IPS-20b (cell line): ENCODE measurements at regions not wholly inside any gene's neighbourhood (a gene's known extent, or its start where the extent isn't known, plus 50 kb on each side); places are given as distances from the start of the nearest gene placed in this dataset.
"Not testable (repeated sequence)": the region's sequence is repeated elsewhere in the genome, so short reads cannot be mapped to it uniquely, and the experiment has no call there.

Experiments
- H3K27ac ChIP-seq: one replicate; pipeline ENCODE4 v1.5.1; 2013; ENCODE audit warnings: low read length
- H3K27me3 ChIP-seq: 2 replicates; pipeline ENCODE4 v1.6.1; 2013; ENCODE audit warnings: mild to moderate bottlenecking, low read length, inconsistent platforms; ENCODE audit not compliant: insufficient read depth
- H3K36me3 ChIP-seq: 2 replicates; pipeline ENCODE4 v1.6.1; 2013; ENCODE audit warnings: low read depth, mild to moderate bottlenecking, inconsistent platforms, low read length, moderate library complexity; ENCODE audit not compliant: insufficient read depth
- H3K4me1 ChIP-seq: 2 replicates; pipeline ENCODE4 v1.6.1; 2013; ENCODE audit warnings: mild to moderate bottlenecking, control low read depth, inconsistent platforms, low read length, moderate library complexity; ENCODE audit not compliant: insufficient read depth
- H3K4me3 ChIP-seq: 2 replicates; pipeline ENCODE4 v1.5.1; 2013; ENCODE audit warnings: mild to moderate bottlenecking, low read length, inconsistent platforms
- H3K9ac ChIP-seq: 2 replicates; pipeline ENCODE4 v1.6.1; 2013; ENCODE audit warnings: low read depth, mild to moderate bottlenecking, inconsistent platforms, low read length, moderate library complexity
- H3K9me3 ChIP-seq: 2 replicates; pipeline ENCODE4 v1.6.1; 2013; ENCODE audit warnings: mild to moderate bottlenecking, low read depth, low read length, inconsistent platforms; ENCODE audit not compliant: insufficient read depth

DNA sequence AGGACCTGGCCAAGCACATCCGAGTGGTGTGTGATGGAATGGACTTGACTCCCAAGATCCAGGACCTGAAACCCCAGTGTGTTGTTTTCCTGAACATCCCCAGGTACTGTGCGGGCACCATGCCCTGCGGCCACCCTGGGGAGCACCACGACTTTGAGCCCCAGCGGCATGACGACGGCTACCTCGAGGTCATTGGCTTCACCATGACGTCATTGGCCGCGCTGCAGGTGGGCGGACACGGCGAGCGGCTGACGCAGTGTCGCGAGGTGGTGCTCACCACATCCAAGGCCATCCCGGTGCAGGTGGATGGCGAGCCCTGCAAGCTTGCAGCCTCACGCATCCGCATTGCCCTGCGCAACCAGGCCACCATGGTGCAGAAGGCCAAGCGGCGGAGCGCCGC is 90.2 kb downstream of the LACC1 start:
- H3K27ac ChIP-seq, H3K4me1 ChIP-seq, H3K9ac ChIP-seq, H3K27me3 ChIP-seq, H3K9me3 ChIP-seq, H3K4me3 ChIP-seq, H3K36me3 ChIP-seq: not testable (repeated sequence)

DNA sequence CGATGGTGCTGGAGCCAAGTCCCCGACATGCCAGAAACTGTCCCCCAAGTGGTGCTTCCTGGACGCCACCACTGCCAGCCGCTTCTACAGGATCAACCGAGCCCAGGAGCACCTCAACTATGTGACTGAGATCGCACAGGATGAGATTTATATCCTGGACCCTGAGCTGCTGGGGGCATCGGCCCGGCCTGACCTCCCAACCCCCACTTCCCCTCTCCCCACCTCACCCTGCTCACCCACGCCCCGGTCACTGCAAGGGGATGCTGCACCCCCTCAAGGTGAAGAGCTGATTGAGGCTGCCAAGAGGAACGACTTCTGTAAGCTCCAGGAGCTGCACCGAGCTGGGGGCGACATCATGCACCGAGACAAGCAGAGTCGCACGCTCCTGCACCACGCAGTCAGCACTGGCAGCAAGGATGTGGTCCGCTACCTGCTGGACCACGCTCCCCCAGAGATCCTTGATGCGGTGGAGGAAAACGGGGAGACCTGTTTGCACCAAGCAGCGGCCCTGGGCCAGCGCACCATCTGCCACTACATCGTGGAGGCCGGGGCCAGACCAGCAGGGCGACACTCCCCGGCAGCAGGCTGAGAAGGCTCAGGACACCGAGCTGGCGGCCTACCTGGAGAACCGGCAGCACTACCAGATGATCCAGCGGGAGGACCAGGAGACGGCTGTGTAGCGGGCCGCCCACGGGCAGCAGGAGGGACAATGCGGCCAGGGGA is 91.0 kb downstream of the LACC1 start:
- not testable (repeated sequence) for H3K36me3 ChIP-seq, H3K27ac ChIP-seq, H3K9ac ChIP-seq, H3K4me3 ChIP-seq, H3K9me3 ChIP-seq, H3K27me3 ChIP-seq, H3K4me1 ChIP-seq

- H3K27me3 ChIP-seq, H3K4me1 ChIP-seq, H3K9ac ChIP-seq, H3K36me3 ChIP-seq, H3K4me3 ChIP-seq, H3K9me3 ChIP-seq, H3K27ac ChIP-seq: not testable (repeated sequence)
Measured at GRCh38 chr13:43971324-43971723, 91.6 kb downstream of the LACC1 start.

DNA sequence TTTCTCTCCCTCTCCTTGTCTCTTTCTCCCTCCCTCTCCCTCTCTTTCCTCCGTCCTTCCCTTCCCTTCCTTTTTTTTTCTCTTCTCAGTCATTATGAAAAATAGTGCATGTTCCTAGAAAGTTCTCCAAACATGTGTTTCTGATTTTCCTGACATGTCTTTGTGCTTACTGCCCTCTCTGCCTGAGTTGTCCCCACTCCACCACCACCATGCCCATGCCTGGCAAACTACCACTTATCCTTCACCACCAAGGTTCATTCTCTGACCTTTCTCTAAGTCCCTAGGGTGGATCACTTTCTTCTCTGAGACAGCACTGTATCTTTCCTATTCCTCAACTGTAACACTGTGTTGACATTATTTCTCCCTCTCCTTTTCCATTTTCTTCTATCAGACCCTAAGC is 98.2 kb downstream of the LACC1 start:
- Histone ChIP-seq H3K27ac (no peak overlapping the region), H3K9ac (no peak overlapping the region), H3K4me3 (no peak overlapping the region), H3K36me3 (no peaks in the 10 kb centered on the region), H3K9me3 (no peaks in the 10 kb centered on the region), H3K4me1 (no peaks in the 10 kb centered on the region), H3K27me3 (no peaks in the 10 kb centered on the region)

DNA sequence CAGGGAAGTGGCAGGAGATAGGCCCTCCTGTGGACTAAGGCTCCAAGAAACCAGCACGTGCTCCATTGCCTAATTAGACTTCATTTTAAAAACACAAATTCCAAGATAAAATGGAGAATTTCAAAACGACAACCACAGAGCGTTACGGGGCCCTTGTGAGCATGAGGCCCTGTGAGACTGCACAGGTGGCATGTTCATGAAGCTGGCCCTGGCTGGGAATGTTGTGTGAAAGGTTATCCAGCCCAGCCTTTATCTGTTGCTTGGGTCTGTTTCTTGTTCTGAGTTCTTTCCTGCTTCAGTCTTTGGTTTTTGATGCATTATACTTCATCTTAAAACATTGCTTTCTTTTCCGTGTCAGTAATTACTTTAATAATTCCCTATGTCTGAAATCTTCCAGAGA is 99.0 kb downstream of the LACC1 start:
- Histone ChIP-seq H3K27me3 (no peaks in the 10 kb centered on the region), H3K4me3 (no peak overlapping the region), H3K27ac (no peak overlapping the region), H3K36me3 (no peaks in the 10 kb centered on the region), H3K4me1 (no peaks in the 10 kb centered on the region), H3K9me3 (no peaks in the 10 kb centered on the region), H3K9ac (no peak overlapping the region)

GRCh38 chr13:43979492-43979891 is 99.8 kb downstream of the LACC1 start:
- Histone ChIP-seq H3K9me3 (no peaks in the 10 kb centered on the region), H3K27me3 (no peaks in the 10 kb centered on the region), H3K9ac (no peak overlapping the region), H3K27ac (no peak overlapping the region), H3K4me1 (no peaks in the 10 kb centered on the region; the same call in 1 of the 2 replicates), H3K36me3 (no peaks in the 10 kb centered on the region), H3K4me3 (no peak overlapping the region)

DNA sequence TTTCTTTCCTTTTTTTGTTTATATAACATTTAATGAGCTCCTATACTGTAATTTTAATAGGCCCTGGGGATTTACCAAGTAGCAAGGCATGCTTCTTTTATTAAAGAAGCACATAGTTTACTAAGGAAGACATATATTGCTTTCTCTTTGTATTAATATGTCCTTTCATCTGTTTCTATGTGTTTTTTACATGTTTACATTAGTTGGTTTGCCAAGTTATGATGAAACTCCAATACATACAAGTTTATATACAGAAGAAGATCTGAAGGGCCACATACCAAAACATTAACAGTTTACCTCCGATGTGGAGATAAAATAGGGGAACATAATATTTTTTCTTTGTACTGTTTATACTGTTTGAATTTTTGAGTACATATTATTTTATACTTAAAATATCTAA is 100.9 kb downstream of the LACC1 start:
- no peaks in the 10 kb centered on the region for H3K36me3 ChIP-seq
- H3K9me3 ChIP-seq: no peaks in the 10 kb centered on the region
- H3K4me1 ChIP-seq: no peaks in the 10 kb centered on the region; the same call in 1 of the 2 replicates
- H3K4me3 ChIP-seq: no peak overlapping the region
- H3K9ac ChIP-seq: no peak overlapping the region
- H3K27ac ChIP-seq: no peak overlapping the region
- H3K27me3 ChIP-seq: no peaks in the 10 kb centered on the region

GRCh38 chr13:43981091-43981490 is 101.4 kb downstream of the LACC1 start:
- H3K4me1 ChIP-seq: no peaks in the 10 kb centered on the region; the same call in 1 of the 2 replicates
- no peaks in the 10 kb centered on the region for H3K27me3 ChIP-seq
- H3K9me3 ChIP-seq: no peaks in the 10 kb centered on the region
- H3K36me3 ChIP-seq: no peaks in the 10 kb centered on the region
- H3K27ac ChIP-seq: no peak overlapping the region
- H3K4me3 ChIP-seq: no peak overlapping the region
- H3K9ac ChIP-seq: no peak overlapping the region

- Histone ChIP-seq H3K36me3 (no peaks in the 10 kb centered on the region), H3K27me3 (no peaks in the 10 kb centered on the region), H3K27ac (no peak overlapping the region), H3K4me3 (no peak overlapping the region), H3K9ac (no peak overlapping the region), H3K4me1 (no peaks in the 10 kb centered on the region; the same call in 1 of the 2 replicates), H3K9me3 (no peaks in the 10 kb centered on the region)
Measured at GRCh38 chr13:43981512-43982301, 102.0 kb downstream of the LACC1 start.

DNA sequence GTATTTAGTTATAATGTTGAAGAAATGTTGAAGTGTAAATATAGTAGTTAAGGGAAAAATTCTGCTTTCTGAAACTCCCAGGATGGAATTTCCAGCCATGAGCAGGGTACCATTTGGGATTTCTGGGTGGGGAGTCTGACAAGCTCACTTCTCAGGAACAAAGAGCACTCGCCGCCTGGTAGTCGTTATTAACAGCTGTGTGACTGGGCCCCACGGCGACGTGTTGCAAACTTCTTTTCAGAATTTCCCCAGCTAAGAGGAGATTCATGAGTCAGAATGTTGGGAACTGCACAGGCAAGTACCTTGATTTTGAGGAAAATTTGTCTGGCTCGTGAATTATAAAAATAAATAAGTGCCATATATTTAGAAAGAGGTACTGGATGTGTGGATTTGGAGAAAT is 103.7 kb downstream of the LACC1 start:
- Histone ChIP-seq H3K4me1 (no peaks in the 10 kb centered on the region; the same call in 1 of the 2 replicates), H3K9me3 (no peaks in the 10 kb centered on the region), H3K36me3 (no peaks in the 10 kb centered on the region), H3K27me3 (no peaks in the 10 kb centered on the region), H3K4me3 (no peak overlapping the region), H3K27ac (no peak overlapping the region), H3K9ac (no peak overlapping the region)

DNA sequence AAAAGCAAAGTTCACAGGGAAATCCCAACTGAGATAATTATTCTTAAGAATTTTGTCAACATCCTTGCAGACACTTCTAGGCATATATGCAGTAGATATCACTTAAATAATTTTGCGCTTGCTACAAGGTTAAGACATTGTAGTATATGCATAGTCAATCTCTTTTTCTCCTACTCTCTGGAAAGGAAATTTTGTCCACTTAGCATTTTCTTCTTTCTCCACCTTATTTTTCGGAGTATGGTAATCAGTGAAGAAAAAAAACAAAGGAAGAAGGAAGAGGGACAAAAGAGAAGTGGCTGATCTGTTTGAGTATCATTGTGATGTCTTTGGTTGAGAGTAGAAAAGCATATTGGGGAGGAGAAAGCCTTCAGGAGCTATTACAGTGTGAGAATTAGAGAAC is 104.6 kb downstream of the LACC1 start:
- Histone ChIP-seq H3K9ac (no peak overlapping the region), H3K36me3 (no peaks in the 10 kb centered on the region), H3K27ac (no peak overlapping the region), H3K27me3 (no peaks in the 10 kb centered on the region), H3K4me1 (no peaks in the 10 kb centered on the region; the same call in 1 of the 2 replicates), H3K9me3 (no peaks in the 10 kb centered on the region), H3K4me3 (no peak overlapping the region)

DNA sequence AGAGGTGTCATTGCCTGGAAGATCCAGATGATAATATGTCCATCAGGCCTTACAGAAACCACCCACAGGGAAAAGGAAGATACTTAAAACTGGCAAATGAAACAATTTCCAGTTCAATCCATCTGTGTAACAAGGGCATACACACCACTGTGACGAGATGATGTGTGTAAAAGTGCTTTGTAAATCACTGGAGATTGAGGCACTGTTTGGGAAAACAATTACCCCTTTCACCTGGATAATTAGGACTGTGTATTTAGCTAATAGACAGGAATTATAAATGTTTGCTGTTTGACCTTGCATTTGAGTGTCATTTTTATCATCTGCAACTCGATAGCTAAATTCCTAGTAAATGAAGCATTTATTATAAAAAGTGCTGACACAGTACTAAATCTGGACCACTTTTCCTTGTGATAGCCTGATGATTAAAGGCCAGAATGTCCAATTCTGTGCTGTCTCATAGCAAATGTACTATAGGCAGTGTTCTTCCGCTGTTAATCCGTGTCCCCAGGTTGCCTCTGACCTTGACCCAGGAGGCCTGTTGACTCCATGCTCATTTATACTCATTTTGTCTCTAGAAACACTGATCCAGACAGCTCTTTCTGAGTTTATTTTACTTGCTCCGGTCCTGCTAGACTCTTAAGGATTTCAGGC is 105.8 kb downstream of the LACC1 start:
- no peaks in the 10 kb centered on the region; the same call in 1 of the 2 replicates for H3K4me1 ChIP-seq
- H3K9ac ChIP-seq: no peak overlapping the region
- H3K27ac ChIP-seq: no peak overlapping the region
- H3K27me3 ChIP-seq: no peaks in the 10 kb centered on the region
- H3K4me3 ChIP-seq: no peak overlapping the region
- no peaks in the 10 kb centered on the region for H3K36me3 ChIP-seq
- H3K9me3 ChIP-seq: no peaks in the 10 kb centered on the region
